ENCODE measurements at regions not wholly inside any gene's neighbourhood (a gene's known extent, or its start where the extent isn't known, plus 50 kb on each side); places are given as distances from the start of the nearest gene placed in this dataset.

DNA sequence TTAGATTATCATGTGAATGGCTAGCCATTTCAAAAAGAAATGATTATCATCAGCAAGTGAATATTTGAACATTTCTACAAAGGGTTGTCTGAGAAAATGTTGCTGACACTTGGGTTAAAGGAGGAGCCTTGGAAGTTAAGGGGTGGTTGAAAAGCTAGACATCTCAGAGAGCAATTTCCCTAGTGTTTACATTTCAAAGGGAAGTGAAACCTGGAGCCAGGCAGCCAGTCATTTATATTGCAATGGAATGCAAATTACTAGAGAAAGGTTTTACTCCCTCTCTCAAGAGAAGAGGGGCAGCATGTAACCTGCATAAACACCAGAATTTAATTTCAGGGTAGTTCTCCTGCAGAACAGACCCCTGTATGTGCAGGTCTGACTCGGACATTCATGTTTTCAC is 279.0 kb downstream of the SLC16A7 start:
- Histone ChIP-seq H3K27ac (no peak overlapping the region), H3K4me1 (ENCODE audit: low read depth, poor library complexity, severe bottlenecking) (no peaks in the 10 kb centered on the region), H3K79me2 (ENCODE audit: insufficient read depth, low read depth) (no peaks in the 10 kb centered on the region), H4K20me1 (ENCODE audit: insufficient read depth) (no peaks in the 10 kb centered on the region), H3K27me3 (ENCODE audit: insufficient read depth, low read depth) (no peaks in the 10 kb centered on the region), H3K4me3 (IDR thresholded peaks at IDR 0.05; ENCODE audit: insufficient read depth, low read depth, low read length) (no peak overlapping the region), H2AFZ (ENCODE audit: low read depth) (no peak overlapping the region), H3K4me2 (no peak overlapping the region), H3K9ac (no peak overlapping the region), H3K36me3 (ENCODE audit: insufficient read depth) (no peaks in the 10 kb centered on the region)
- TF ChIP-seq, protein P1, sequence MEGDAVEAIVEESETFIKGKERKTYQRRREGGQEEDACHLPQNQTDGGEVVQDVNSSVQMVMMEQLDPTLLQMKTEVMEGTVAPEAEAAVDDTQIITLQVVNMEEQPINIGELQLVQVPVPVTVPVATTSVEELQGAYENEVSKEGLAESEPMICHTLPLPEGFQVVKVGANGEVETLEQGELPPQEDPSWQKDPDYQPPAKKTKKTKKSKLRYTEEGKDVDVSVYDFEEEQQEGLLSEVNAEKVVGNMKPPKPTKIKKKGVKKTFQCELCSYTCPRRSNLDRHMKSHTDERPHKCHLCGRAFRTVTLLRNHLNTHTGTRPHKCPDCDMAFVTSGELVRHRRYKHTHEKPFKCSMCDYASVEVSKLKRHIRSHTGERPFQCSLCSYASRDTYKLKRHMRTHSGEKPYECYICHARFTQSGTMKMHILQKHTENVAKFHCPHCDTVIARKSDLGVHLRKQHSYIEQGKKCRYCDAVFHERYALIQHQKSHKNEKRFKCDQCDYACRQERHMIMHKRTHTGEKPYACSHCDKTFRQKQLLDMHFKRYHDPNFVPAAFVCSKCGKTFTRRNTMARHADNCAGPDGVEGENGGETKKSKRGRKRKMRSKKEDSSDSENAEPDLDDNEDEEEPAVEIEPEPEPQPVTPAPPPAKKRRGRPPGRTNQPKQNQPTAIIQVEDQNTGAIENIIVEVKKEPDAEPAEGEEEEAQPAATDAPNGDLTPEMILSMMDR (conservative IDR thresholded peaks at IDR 0.05; ENCODE audit: low read depth, low read length), result no peak

DNA sequence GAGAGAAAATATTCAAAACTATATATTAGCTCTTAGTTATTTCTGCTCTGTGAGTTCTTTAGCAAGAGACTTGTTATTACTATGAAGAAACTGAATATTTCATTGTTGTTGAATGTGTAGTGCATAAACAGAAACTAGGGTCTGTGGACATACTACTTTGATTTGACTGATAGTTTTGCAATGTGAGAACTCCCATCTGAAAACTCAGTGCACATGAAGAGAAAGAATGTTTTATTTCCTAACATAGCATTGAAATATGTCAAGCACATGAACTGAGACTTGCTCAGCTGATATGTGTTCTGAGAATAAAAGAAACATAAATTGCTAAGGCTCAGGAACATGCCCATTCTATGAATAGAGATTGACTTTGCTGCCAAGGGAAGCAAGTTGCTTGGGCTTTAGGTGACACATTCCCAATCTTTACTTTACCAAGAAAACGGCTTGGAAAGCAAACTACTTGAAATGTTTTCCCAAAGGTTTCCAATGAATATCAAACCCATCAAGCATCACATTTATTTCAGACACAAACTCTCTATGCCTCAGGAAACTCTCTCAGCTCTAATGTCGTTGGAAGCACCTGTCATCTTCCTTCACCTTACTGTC is 290.4 kb downstream of the SLC16A7 start:
- Histone ChIP-seq H3K4me2 (no peak overlapping the region), H3K9ac (no peak overlapping the region), H3K27ac (no peak overlapping the region), H3K27me3 (ENCODE audit: insufficient read depth, low read depth) (no peaks in the 10 kb centered on the region), H3K4me3 (IDR thresholded peaks at IDR 0.05; ENCODE audit: insufficient read depth, low read depth, low read length) (no peak overlapping the region), H3K4me1 (ENCODE audit: low read depth, poor library complexity, severe bottlenecking) (no peaks in the 10 kb centered on the region), H2AFZ (ENCODE audit: low read depth) (no peak overlapping the region), H3K36me3 (ENCODE audit: insufficient read depth) (no peaks in the 10 kb centered on the region), H3K79me2 (ENCODE audit: insufficient read depth, low read depth) (no peaks in the 10 kb centered on the region), H4K20me1 (ENCODE audit: insufficient read depth) (no peaks in the 10 kb centered on the region)
- TF ChIP-seq, protein P1 (conservative IDR thresholded peaks at IDR 0.05; ENCODE audit: low read depth, low read length), result no peak

DNA sequence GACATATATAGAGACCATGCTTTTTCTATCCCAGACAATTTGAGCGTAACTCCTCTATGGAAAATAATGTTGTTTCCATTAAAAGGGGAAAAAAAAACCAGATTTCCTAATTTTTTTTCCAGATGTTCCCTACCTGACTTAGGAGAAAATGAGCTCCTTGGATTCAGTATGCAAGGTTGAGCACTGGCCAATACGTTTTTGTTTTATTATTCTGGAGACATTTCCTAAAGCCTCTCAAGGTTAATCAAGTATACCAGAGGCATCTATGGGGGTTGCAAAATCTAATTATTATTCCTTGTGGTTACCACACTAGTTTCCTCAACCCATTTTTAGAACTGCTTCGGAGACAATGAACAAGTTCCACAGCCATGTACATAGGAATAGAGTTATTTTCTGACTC is 291.3 kb downstream of the SLC16A7 start:
- Histone ChIP-seq H3K36me3 (ENCODE audit: insufficient read depth) (no peaks in the 10 kb centered on the region), H3K4me1 (ENCODE audit: low read depth, poor library complexity, severe bottlenecking) (no peaks in the 10 kb centered on the region), H3K4me2 (no peak overlapping the region), H3K9ac (no peak overlapping the region), H3K4me3 (IDR thresholded peaks at IDR 0.05; ENCODE audit: insufficient read depth, low read depth, low read length) (no peak overlapping the region), H3K79me2 (ENCODE audit: insufficient read depth, low read depth) (no peaks in the 10 kb centered on the region), H3K27ac (no peak overlapping the region), H4K20me1 (ENCODE audit: insufficient read depth) (no peaks in the 10 kb centered on the region), H3K27me3 (ENCODE audit: insufficient read depth, low read depth) (no peaks in the 10 kb centered on the region), H2AFZ (ENCODE audit: low read depth) (no peak overlapping the region)
- TF ChIP-seq, protein P1 (conservative IDR thresholded peaks at IDR 0.05; ENCODE audit: low read depth, low read length), result no peak

DNA sequence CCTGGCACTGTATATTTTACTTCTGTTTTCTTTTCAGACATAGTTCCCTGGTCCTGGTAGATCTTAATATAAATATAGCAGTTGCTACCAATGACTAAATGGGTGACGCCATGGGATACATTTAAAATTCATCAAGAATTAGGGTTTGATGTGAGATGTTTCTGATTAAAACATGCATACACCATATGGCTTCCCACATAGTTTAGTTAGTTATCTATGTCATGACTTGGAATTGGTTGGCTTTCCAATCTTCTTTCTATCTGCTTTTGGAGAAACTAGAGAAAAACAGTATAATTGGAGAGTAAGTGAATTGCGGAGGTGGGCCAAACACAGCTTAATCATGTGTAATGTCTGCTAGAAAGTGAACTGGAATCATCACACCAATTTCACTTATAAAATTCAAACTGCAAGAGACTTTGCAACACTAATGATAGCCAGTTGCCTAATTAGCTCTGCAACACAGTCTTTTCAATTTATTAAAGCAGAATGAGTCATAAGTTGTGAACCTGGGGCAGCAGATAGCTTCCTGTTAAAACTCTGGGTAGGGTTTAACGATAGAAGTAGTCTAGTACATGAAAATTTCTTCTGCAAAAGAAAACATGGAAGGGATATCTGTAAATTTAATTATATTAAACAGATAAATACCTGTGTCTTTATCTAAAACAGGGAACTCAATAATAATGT is 295.2 kb downstream of the SLC16A7 start:
- no peak overlapping the region for H3K9ac ChIP-seq
- H3K27ac ChIP-seq, result no peak overlapping the region
- H3K4me1 ChIP-seq (ENCODE audit: low read depth, poor library complexity, severe bottlenecking), result no peaks in the 10 kb centered on the region
- TF ChIP-seq, protein P1 (conservative IDR thresholded peaks at IDR 0.05; ENCODE audit: low read depth, low read length), result no peak
- no peaks in the 10 kb centered on the region for H3K27me3 ChIP-seq (ENCODE audit: insufficient read depth, low read depth)
- no peaks in the 10 kb centered on the region for H3K79me2 ChIP-seq (ENCODE audit: insufficient read depth, low read depth)
- no peak overlapping the region for H2AFZ ChIP-seq (ENCODE audit: low read depth)
- no peak overlapping the region for H3K4me2 ChIP-seq
- H3K4me3 ChIP-seq (IDR thresholded peaks at IDR 0.05; ENCODE audit: insufficient read depth, low read depth, low read length), result no peak overlapping the region
- no peaks in the 10 kb centered on the region for H3K36me3 ChIP-seq (ENCODE audit: insufficient read depth)
- H4K20me1 ChIP-seq (ENCODE audit: insufficient read depth), result no peaks in the 10 kb centered on the region
